ENCODE measurements at regions not wholly inside any gene's neighbourhood (a gene's known extent, or its start where the extent isn't known, plus 50 kb on each side); places are given as distances from the start of the nearest gene placed in this dataset.

GRCh38 chr11:69355959-69356702 is 62.2 kb downstream of the MYEOV start:
- TF ChIP-seq, protein P1, sequence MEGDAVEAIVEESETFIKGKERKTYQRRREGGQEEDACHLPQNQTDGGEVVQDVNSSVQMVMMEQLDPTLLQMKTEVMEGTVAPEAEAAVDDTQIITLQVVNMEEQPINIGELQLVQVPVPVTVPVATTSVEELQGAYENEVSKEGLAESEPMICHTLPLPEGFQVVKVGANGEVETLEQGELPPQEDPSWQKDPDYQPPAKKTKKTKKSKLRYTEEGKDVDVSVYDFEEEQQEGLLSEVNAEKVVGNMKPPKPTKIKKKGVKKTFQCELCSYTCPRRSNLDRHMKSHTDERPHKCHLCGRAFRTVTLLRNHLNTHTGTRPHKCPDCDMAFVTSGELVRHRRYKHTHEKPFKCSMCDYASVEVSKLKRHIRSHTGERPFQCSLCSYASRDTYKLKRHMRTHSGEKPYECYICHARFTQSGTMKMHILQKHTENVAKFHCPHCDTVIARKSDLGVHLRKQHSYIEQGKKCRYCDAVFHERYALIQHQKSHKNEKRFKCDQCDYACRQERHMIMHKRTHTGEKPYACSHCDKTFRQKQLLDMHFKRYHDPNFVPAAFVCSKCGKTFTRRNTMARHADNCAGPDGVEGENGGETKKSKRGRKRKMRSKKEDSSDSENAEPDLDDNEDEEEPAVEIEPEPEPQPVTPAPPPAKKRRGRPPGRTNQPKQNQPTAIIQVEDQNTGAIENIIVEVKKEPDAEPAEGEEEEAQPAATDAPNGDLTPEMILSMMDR (IDR thresholded peaks at IDR 0.05), result no peak
- TF ChIP-seq EP300 (IDR thresholded peaks at IDR 0.05) (no peak), POLR2A (IDR thresholded peaks at IDR 0.05) (no peak)
